K562 (cell line): ENCODE measurements at regions not wholly inside any gene's neighbourhood (a gene's known extent, or its start where the extent isn't known, plus 50 kb on each side); places are given as distances from the start of the nearest gene placed in this dataset.

Source experiments
- ATAC-seq: fragments of 200-7000 bp; cut with Tn5 transposase; 3 replicates; pipeline ENCODE4 v1.9.1; 2020; ENCODE audit warnings: moderate library complexity
- BruUV-seq: library from RNA; stranded (reverse); fragments of 400-500 nt; replicated peaks from 2 replicates; lab custom pipeline; 2021; lab: Mats Ljungman, UMichigan
- CTCF ChIA-PET: fragments of 300-600 bp; formaldehyde crosslinking; extraction: SDS; loops from one replicate; lab custom pipeline; 2021; ENCODE audit warnings: low intra/inter-chr PET ratio; lab: Yijun Ruan, JAX
- POLR2A ChIA-PET: fragments of 300-600, 350-650 bp; sonication (Branson Sonifier 250); formaldehyde crosslinking; extraction: SDS; loops from one replicate; lab custom pipeline; 2021; ENCODE audit warnings: antibody characterized with exemption, inconsistent platforms; lab: Yijun Ruan, JAX
- DNase-seq, 4 experiments: peaks; one replicate each; pipeline versions ENCODE4 v3.0.0 to v3.0.0-alpha.2; 2011 to 2018; ENCODE audit warnings: low spot score in 3 of 4, mixed read lengths in 3 of 4; ENCODE audit errors: extremely low read depth in 1 of 4
- FAIRE-seq: peaks from 2 replicates; lab custom pipeline; 2011; peaks lifted over from hg19 to GRCh38; lab: Jason Lieb, UNC
- H2AFZ ChIP-seq: 2 replicates; pipeline ENCODE4 v1.6.0; 2011; ENCODE audit warnings: low read depth, low read length, control low read depth, inconsistent platforms
- H3K27ac ChIP-seq: fragments of 200-600 bp; 3 replicates; pipeline ENCODE4 v1.8.0; 2011; ENCODE audit warnings: low read depth, mild to moderate bottlenecking, control low read depth, inconsistent platforms, low read length, moderate library complexity, mixed read lengths; ENCODE audit errors: extremely low read depth
- H3K27me3 ChIP-seq, 2 experiments: fragments of 300-600 bp in 1 of 2; 2 replicates in 1 of 2; 3 replicates in 1 of 2; pipeline versions ENCODE4 v1.6.0 to v1.8.0; 2011; ENCODE audit warnings: inconsistent platforms in 2 of 2, low read length in 2 of 2, mild to moderate bottlenecking in 1 of 2, mixed read lengths in 1 of 2, moderate library complexity in 1 of 2; ENCODE audit not compliant: control insufficient read depth in 2 of 2, insufficient read depth in 2 of 2
- H3K36me3 ChIP-seq: fragments of 300-600 bp; 3 replicates; pipeline ENCODE4 v1.8.0; 2011; ENCODE audit warnings: mild to moderate bottlenecking, low read length, inconsistent platforms; ENCODE audit not compliant: control insufficient read depth, insufficient read depth
- H3K4me1 ChIP-seq, 2 experiments: fragments of 200-600 bp in 1 of 2; replicated peaks in 1 of 2; 2 replicates in 1 of 2; 3 replicates in 1 of 2; pipeline versions ENCODE4 v1.5.1 to v1.8.0; 2011; ENCODE audit warnings: inconsistent platforms in 2 of 2, low read length in 2 of 2, mild to moderate bottlenecking in 1 of 2, mixed read lengths in 1 of 2, moderate library complexity in 1 of 2; ENCODE audit not compliant: control insufficient read depth in 2 of 2, insufficient read depth in 2 of 2
- H3K4me2 ChIP-seq: 2 replicates; pipeline ENCODE4 v1.6.1; 2011; ENCODE audit warnings: low read length, control low read depth, inconsistent platforms, mixed read lengths; ENCODE audit not compliant: insufficient read depth
- H3K4me3 ChIP-seq: fragments of 200-600 bp; sonication (generic), shearing (Covaris generic); 2 replicates; pipeline ENCODE4 v1.5.1; 2016; ENCODE audit warnings: control low read depth, inconsistent platforms
- H3K79me2 ChIP-seq: fragments of 200-600 bp; 3 replicates; pipeline ENCODE4 v1.8.0; 2011; ENCODE audit warnings: low read length, inconsistent platforms; ENCODE audit not compliant: control insufficient read depth, insufficient read depth
- H3K9ac ChIP-seq, 2 experiments: 2 replicates each; pipeline versions ENCODE4 v1.6.0 to v1.6.1; 2011; ENCODE audit warnings: low read depth in 2 of 2, low read length in 2 of 2, control low read depth in 1 of 2, inconsistent platforms in 1 of 2, mild to moderate bottlenecking in 1 of 2, mixed read lengths in 1 of 2; ENCODE audit not compliant: insufficient read depth in 1 of 2
- H3K9me1 ChIP-seq: one replicate; pipeline ENCODE4 v1.6.0; 2011; ENCODE audit warnings: inconsistent platforms, mild to moderate bottlenecking, low read length, moderate library complexity; ENCODE audit not compliant: control insufficient read depth, insufficient read depth
- H3K9me3 ChIP-seq: replicated peaks from 2 replicates; pipeline ENCODE4 v1.5.1; 2011; ENCODE audit warnings: low read depth, low read length, inconsistent platforms; ENCODE audit not compliant: control insufficient read depth, insufficient read depth
- H4K20me1 ChIP-seq: replicated peaks from 2 replicates; pipeline ENCODE4 v1.6.1; 2011; ENCODE audit warnings: low read length, inconsistent platforms, mixed read lengths; ENCODE audit not compliant: control insufficient read depth, insufficient read depth
- CBX2 ChIP-seq: fragments of 200-600 bp; sonication (generic); IDR thresholded peaks from one replicate; pipeline ENCODE4 v1.6.1; 2012; ENCODE audit warnings: mild to moderate bottlenecking, low read length, inconsistent platforms; ENCODE audit not compliant: insufficient read depth, poor library complexity, severe bottlenecking
- EZH2 ChIP-seq: IDR thresholded peaks from 2 replicates; pipeline ENCODE4 v1.6.1; 2012; ENCODE audit warnings: low read depth, mild to moderate bottlenecking, inconsistent platforms, low read length, borderline replicate concordance
- MAX ChIP-seq: sonication (generic); formaldehyde crosslinking; IDR thresholded peaks from 2 replicates; pipeline ENCODE4 v1.9.0; 2022; ENCODE audit warnings: mild to moderate bottlenecking, missing genetic modification reagents
- MTA1 ChIP-seq: fragments of 450-650 bp; IDR thresholded peaks from 2 replicates; pipeline ENCODE4 v1.6.1; 2017; ENCODE audit warnings: borderline replicate concordance
- POLR2H ChIP-seq: IDR thresholded peaks from 2 replicates; pipeline ENCODE4 v1.6.1; 2016; ENCODE audit warnings: missing genetic modification characterization, low read depth, mild to moderate bottlenecking, control low read depth, missing compliant biosample characterization, moderate library complexity
- TSHZ1 ChIP-seq: fragments of 250-450 bp; sonication (Bioruptor Pico); IDR thresholded peaks from 2 replicates; pipeline ENCODE4 v1.4.0; 2020; ENCODE audit warnings: mild to moderate bottlenecking, moderate library complexity
- ZC3H8 ChIP-seq: fragments of 450-650 bp; IDR thresholded peaks from 2 replicates; pipeline ENCODE4 v1.6.1; 2017
- ZNF695 ChIP-seq: fragments of 450-650 bp; formaldehyde crosslinking; IDR thresholded peaks from 2 replicates; pipeline ENCODE4 v1.4.0; 2020; ENCODE audit warnings: mild to moderate bottlenecking, moderate library complexity
- WGBS: fragments of 100-300 bp; shearing (Covaris generic); methylation state at CpG from one replicate; pipeline ENCODE4 v1.1.6; 2016; ENCODE audit warnings: low coverage, mixed read lengths; ENCODE audit not compliant: insufficient coverage; ENCODE audit errors: missing lambda C conversion rate; 5-methylcytosine and 5-hydroxymethylcytosine counted together
- in situ Hi-C: fragments of 300-500 bp; cut with MboI; formaldehyde crosslinking; loops from 4 replicates; pipeline ENCODE4 v1.15.0; 2018; ENCODE audit warnings: inconsistent platforms, mixed read lengths
- intact Hi-C: fragments of 100-400 bp; cut with micrococcal nuclease; formaldehyde crosslinking; loops from 2 replicates; pipeline ENCODE4 v1.14.2; 2022
- TF ChIP-seq, protein P1 (sequence below): fragments of 450-650 bp; IDR thresholded peaks from 2 replicates; pipeline ENCODE4 v1.6.1; 2018; ENCODE audit not compliant: partially characterized antibody
- TF ChIP-seq, protein P2 (sequence below): fragments of 450-650 bp; IDR thresholded peaks from 2 replicates; pipeline ENCODE4 v1.6.1; 2017; ENCODE audit warnings: antibody characterized with exemption, mild to moderate bottlenecking

- TF ChIP-seq, protein P1, sequence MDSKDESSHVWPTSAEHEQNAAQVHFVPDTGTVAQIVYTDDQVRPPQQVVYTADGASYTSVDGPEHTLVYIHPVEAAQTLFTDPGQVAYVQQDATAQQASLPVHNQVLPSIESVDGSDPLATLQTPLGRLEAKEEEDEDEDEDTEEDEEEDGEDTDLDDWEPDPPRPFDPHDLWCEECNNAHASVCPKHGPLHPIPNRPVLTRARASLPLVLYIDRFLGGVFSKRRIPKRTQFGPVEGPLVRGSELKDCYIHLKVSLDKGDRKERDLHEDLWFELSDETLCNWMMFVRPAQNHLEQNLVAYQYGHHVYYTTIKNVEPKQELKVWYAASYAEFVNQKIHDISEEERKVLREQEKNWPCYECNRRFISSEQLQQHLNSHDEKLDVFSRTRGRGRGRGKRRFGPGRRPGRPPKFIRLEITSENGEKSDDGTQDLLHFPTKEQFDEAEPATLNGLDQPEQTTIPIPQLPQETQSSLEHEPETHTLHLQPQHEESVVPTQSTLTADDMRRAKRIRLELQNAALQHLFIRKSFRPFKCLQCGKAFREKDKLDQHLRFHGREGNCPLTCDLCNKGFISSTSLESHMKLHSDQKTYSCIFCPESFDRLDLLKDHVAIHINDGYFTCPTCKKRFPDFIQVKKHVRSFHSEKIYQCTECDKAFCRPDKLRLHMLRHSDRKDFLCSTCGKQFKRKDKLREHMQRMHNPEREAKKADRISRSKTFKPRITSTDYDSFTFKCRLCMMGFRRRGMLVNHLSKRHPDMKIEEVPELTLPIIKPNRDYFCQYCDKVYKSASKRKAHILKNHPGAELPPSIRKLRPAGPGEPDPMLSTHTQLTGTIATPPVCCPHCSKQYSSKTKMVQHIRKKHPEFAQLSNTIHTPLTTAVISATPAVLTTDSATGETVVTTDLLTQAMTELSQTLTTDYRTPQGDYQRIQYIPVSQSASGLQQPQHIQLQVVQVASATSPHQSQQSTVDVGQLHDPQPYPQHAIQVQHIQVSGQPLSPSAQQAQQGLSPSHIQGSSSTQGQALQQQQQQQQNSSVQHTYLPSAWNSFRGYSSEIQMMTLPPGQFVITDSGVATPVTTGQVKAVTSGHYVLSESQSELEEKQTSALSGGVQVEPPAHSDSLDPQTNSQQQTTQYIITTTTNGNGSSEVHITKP = no peak
- TF ChIP-seq POLR2H = no peak
- TF ChIP-seq MTA1 = no peak
- TF ChIP-seq ZC3H8 = no peak
Measured at GRCh38 chr6:80603679-80604078, 497.2 kb downstream of the BCKDHB start (continued).

DNA sequence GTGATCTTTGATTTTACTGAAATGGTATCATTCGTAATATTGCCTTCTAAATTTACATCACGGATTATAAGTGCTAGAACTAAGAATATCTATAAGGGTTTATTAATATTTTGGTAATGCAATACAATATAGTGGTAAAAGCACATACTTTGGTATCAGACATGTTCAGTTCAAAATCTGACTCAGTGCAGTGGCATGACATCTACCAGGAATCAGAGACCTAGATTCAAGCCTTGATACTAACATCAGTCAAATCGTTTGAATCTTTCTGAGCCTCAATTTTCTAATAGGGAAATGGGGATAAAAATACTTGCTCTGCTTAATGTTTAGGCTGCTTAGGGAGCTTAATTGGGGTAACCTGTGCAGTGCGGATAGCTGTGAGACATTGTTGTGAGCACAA, 488.0 kb downstream of the BCKDHB start:
- no peaks in the 10 kb centered on the region for H3K79me2 ChIP-seq
- H3K9me3 ChIP-seq = no peaks in the 10 kb centered on the region
- no peak for FAIRE-seq
- intact Hi-C loops (no loop called here), in situ Hi-C loops (no loop called here)
- no peak for DNase-seq
- H3K27me3 ChIP-seq = no peaks in the 10 kb centered on the region
- H3K9ac ChIP-seq = no peak overlapping the region
- H3K9me1 ChIP-seq = no peaks in the 10 kb centered on the region
- no peak overlapping the region for H3K4me3 ChIP-seq
- no peaks in the 10 kb centered on the region for H3K4me1 ChIP-seq
- 0% methylated on average over 4 of the region's 4 CpGs for WGBS
- ATAC-seq = no peak
- POLR2A ChIA-PET = no interaction called here
- CTCF ChIA-PET = no interaction called here
- no peaks in the 10 kb centered on the region for H3K36me3 ChIP-seq
- H3K4me2 ChIP-seq = no peak overlapping the region
- no peaks in the 10 kb centered on the region for H4K20me1 ChIP-seq
- H3K27ac ChIP-seq = no peak overlapping the region
- no peak overlapping the region for H2AFZ ChIP-seq
- BruUV-seq = no TSS peak
- TF ChIP-seq EZH2 (no peak), TSHZ1 (CRISPR knock-in tag) (no peak), ZNF695 (no peak), CBX2 (no peak), MAX (no peak)
- TF ChIP-seq, protein P2, sequence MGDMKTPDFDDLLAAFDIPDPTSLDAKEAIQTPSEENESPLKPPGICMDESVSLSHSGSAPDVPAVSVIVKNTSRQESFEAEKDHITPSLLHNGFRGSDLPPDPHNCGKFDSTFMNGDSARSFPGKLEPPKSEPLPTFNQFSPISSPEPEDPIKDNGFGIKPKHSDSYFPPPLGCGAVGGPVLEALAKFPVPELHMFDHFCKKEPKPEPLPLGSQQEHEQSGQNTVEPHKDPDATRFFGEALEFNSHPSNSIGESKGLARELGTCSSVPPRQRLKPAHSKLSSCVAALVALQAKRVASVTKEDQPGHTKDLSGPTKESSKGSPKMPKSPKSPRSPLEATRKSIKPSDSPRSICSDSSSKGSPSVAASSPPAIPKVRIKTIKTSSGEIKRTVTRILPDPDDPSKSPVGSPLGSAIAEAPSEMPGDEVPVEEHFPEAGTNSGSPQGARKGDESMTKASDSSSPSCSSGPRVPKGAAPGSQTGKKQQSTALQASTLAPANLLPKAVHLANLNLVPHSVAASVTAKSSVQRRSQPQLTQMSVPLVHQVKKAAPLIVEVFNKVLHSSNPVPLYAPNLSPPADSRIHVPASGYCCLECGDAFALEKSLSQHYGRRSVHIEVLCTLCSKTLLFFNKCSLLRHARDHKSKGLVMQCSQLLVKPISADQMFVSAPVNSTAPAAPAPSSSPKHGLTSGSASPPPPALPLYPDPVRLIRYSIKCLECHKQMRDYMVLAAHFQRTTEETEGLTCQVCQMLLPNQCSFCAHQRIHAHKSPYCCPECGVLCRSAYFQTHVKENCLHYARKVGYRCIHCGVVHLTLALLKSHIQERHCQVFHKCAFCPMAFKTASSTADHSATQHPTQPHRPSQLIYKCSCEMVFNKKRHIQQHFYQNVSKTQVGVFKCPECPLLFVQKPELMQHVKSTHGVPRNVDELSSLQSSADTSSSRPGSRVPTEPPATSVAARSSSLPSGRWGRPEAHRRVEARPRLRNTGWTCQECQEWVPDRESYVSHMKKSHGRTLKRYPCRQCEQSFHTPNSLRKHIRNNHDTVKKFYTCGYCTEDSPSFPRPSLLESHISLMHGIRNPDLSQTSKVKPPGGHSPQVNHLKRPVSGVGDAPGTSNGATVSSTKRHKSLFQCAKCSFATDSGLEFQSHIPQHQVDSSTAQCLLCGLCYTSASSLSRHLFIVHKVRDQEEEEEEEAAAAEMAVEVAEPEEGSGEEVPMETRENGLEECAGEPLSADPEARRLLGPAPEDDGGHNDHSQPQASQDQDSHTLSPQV = no peak
